Hepatocyte (in vitro differentiated cells): ENCODE measurements at regions not wholly inside any gene's neighbourhood (a gene's known extent, or its start where the extent isn't known, plus 50 kb on each side); places are given as distances from the start of the nearest gene placed in this dataset.
A peak's percentile ranks its signal among the peaks of the same experiment; 100 is the strongest.

ENCODE experiments used
- DNase-seq: peaks from one replicate; pipeline ENCODE4 v3.0.0-alpha.2; 2016; ENCODE audit warnings: low spot score
- H2AFZ ChIP-seq: fragments of 200-600 bp; sonication (generic); 2 replicates; pipeline ENCODE4 v1.6.0; 2016; ENCODE audit warnings: antibody characterized with exemption, mild to moderate bottlenecking
- H3K27ac ChIP-seq: fragments of 200-600 bp; sonication (generic); 2 replicates; pipeline ENCODE4 v1.5.1; 2016; ENCODE audit warnings: mild to moderate bottlenecking
- H3K27me3 ChIP-seq: fragments of 200-600 bp; sonication (generic); 2 replicates; pipeline ENCODE4 v1.6.1; 2016
- H3K36me3 ChIP-seq: fragments of 200-600 bp; sonication (generic); replicated peaks from 2 replicates; pipeline ENCODE4 v1.5.1; 2016; ENCODE audit warnings: low read depth; ENCODE audit not compliant: insufficient read depth
- H3K4me1 ChIP-seq: fragments of 200-600 bp; sonication (generic); 2 replicates; pipeline ENCODE4 v1.5.1; 2016; ENCODE audit warnings: mild to moderate bottlenecking, moderate library complexity; ENCODE audit not compliant: insufficient read depth
- H3K4me2 ChIP-seq: fragments of 200-600 bp; sonication (generic); 2 replicates; pipeline ENCODE4 v1.6.0; 2016
- H3K4me3 ChIP-seq: fragments of 200-600 bp; sonication (generic); 2 replicates; pipeline ENCODE4 v1.5.1; 2016; ENCODE audit warnings: mild to moderate bottlenecking
- H3K79me2 ChIP-seq: fragments of 200-600 bp; sonication (generic); 2 replicates; pipeline ENCODE4 v1.6.0; 2017; ENCODE audit warnings: mild to moderate bottlenecking
- H3K9me2 ChIP-seq: fragments of 200-600 bp; sonication (generic); replicated peaks from 2 replicates; pipeline ENCODE4 v1.6.0; 2017; ENCODE audit warnings: mild to moderate bottlenecking; ENCODE audit not compliant: insufficient read depth
- H3K9me3 ChIP-seq: fragments of 200-600 bp; sonication (generic); 2 replicates; pipeline ENCODE4 v1.5.1; 2016; ENCODE audit warnings: low read depth, mild to moderate bottlenecking
- H4K20me1 ChIP-seq: fragments of 200-600 bp; sonication (generic); 2 replicates; pipeline ENCODE4 v1.6.0; 2016; ENCODE audit warnings: mild to moderate bottlenecking; ENCODE audit not compliant: insufficient read depth, poor library complexity, severe bottlenecking
- CTCF ChIP-seq: fragments of 200-600 bp; sonication (generic); IDR thresholded peaks from 2 replicates; pipeline ENCODE4 v1.5.1; 2016; ENCODE audit warnings: antibody characterized with exemption, mild to moderate bottlenecking; ENCODE audit not compliant: poor library complexity
- EZH2 ChIP-seq: fragments of 200-600 bp; sonication (generic); IDR thresholded peaks from 2 replicates; pipeline ENCODE4 v1.6.1; 2016; ENCODE audit warnings: antibody characterized with exemption, mild to moderate bottlenecking, borderline replicate concordance
- EZH2phosphoT487 ChIP-seq: fragments of 200-600 bp; sonication (generic); IDR thresholded peaks from one replicate; pipeline ENCODE4 v1.6.1; 2018; ENCODE audit warnings: antibody characterized with exemption, mild to moderate bottlenecking, low read depth, moderate library complexity; ENCODE audit not compliant: unreplicated experiment, severe bottlenecking
- WGBS: methylation state at CpG from one replicate; pipeline ENCODE4 v1.1.6; 2016; ENCODE audit warnings: low lambda C conversion rate; ENCODE audit errors: missing lambda C conversion rate; 5-methylcytosine and 5-hydroxymethylcytosine counted together

GRCh38 chr13:76725211-76725610 lies 161.0 kb downstream of the KCTD12 start:
- Histone ChIP-seq H3K9me2 (no peaks in the 10 kb centered on the region), H2AFZ (no peak overlapping the region), H3K4me1 (no peaks in the 10 kb centered on the region), H3K9me3 (no peaks in the 10 kb centered on the region), H3K79me2 (no peaks in the 10 kb centered on the region), H3K27ac (no peak overlapping the region), H4K20me1 (no peaks in the 10 kb centered on the region), H3K27me3 (no peaks in the 10 kb centered on the region), H3K4me3 (no peak overlapping the region), H3K36me3 (no peaks in the 10 kb centered on the region), H3K4me2 (no peak overlapping the region)
- 4% methylated on average over 1 of the region's 1 CpG for WGBS
- no peak for TF ChIP-seq EZH2
- no peak for TF ChIP-seq CTCF
- TF ChIP-seq EZH2phosphoT487 = no peak
- DNase-seq = no peak

- no peak for TF ChIP-seq EZH2
- TF ChIP-seq CTCF = no peak
- TF ChIP-seq EZH2phosphoT487 = no peak
- H3K79me2 ChIP-seq = no peaks in the 10 kb centered on the region
- no peaks in the 10 kb centered on the region for H3K9me3 ChIP-seq
- no peaks in the 10 kb centered on the region for H3K36me3 ChIP-seq
- no peak overlapping the region for H3K27ac ChIP-seq
- WGBS = 75% methylated on average over 2 of the region's 2 CpGs
- H4K20me1 ChIP-seq = no peaks in the 10 kb centered on the region
- H3K4me3 ChIP-seq = no peak overlapping the region
- H3K9me2 ChIP-seq = no peaks in the 10 kb centered on the region
- H3K4me1 ChIP-seq = no peaks in the 10 kb centered on the region
- H2AFZ ChIP-seq = no peak overlapping the region
- no peaks in the 10 kb centered on the region for H3K27me3 ChIP-seq
- H3K4me2 ChIP-seq = no peak overlapping the region
- DNase-seq = no peak
Measured at GRCh38 chr13:76724421-76724820, 161.8 kb downstream of the KCTD12 start.

- H4K20me1 ChIP-seq = no peaks in the 10 kb centered on the region
Measured at GRCh38 chr13:76723551-76724232, 162.5 kb downstream of the KCTD12 start.

More at GRCh38 chr13:76723551-76724232, 162.5 kb downstream of the KCTD12 start:
- TF ChIP-seq EZH2phosphoT487 = no peak
- TF ChIP-seq EZH2 = no peak
- no peak for TF ChIP-seq CTCF
- no peaks in the 10 kb centered on the region for H3K27me3 ChIP-seq
- H3K9me3 ChIP-seq = no peaks in the 10 kb centered on the region
- no peaks in the 10 kb centered on the region for H3K79me2 ChIP-seq
- H3K4me1 ChIP-seq = no peaks in the 10 kb centered on the region
- H3K27ac ChIP-seq = peak overlapping the region; percentile 15
- no peaks in the 10 kb centered on the region for H3K9me2 ChIP-seq
- peak; percentile 8 for DNase-seq
- H3K4me2 ChIP-seq = no peak overlapping the region
- H2AFZ ChIP-seq = peak overlapping the region; percentile 14
- no peak overlapping the region for H3K4me3 ChIP-seq
- no peaks in the 10 kb centered on the region for H3K36me3 ChIP-seq
- 75% methylated on average over 5 of the region's 5 CpGs for WGBS
